ENCODE measurements at regions not wholly inside any gene's neighbourhood (a gene's known extent, or its start where the extent isn't known, plus 50 kb on each side); places are given as distances from the start of the nearest gene placed in this dataset.
"Not testable (repeated sequence)": the region's sequence is repeated elsewhere in the genome, so short reads cannot be mapped to it uniquely, and the experiment has no call there.

GRCh38 chr6:158881884-158882283, 62.7 kb upstream of the EZR start:
- not testable (repeated sequence) for DNase-seq (ENCODE audit: low read depth)

DNA sequence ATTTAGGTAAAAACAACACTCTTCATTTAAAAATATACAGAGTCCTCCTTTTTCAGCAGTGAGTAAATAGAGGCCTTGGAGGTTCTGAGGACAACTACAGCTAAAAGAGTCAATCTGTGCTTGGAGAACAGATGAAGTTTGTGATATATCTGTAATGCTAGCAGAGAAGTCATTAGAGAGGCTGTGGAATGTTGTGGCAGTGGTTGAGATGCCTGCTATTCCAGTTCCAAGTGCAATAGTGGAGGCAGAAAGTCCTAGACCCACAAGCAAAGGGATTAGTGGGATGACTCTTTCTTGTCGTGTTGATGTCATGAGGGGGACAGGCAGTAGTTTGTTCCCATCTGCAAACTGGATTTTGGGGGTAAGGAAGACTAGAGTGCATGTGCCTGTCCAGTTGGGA, 62.1 kb upstream of the EZR start:
- not testable (repeated sequence) for DNase-seq (ENCODE audit: low read depth)

- DNase-seq (ENCODE audit: low read depth): peak; percentile 85
These were observed 60.0 kb upstream of the EZR start for GRCh38 chr6:158879180-158879579.

GRCh38 chr6:158877716-158878115, 58.5 kb upstream of the EZR start:
- no peak for DNase-seq (ENCODE audit: low read depth)

- DNase-seq (ENCODE audit: low read depth): no peak
These were observed 57.7 kb upstream of the EZR start for GRCh38 chr6:158876886-158877285.

DNA sequence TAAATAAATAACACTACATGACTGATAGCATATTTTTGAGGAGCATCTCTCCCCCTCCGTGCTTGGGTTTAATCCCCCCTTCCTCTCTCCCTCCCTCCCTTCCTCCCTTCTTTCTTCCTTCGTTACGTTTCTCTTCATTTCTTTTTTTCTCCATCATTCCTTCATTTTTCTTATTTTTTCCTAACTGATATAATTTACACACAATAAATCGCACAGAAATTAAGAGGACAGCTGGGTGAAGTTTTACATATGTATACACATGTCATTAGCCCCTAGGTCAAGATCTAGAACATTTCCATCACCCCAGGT, 51.4 kb upstream of the EZR start:
- DNase-seq (ENCODE audit: low read depth): no peak

GRCh38 chr6:158869826-158870648, 50.9 kb upstream of the EZR start:
- peak; percentile 95 for DNase-seq (ENCODE audit: low read depth)

- DNase-seq (ENCODE audit: low read depth): peak; percentile 67
These were observed 50.0 kb upstream of the EZR start for GRCh38 chr6:158868890-158869825.
